GM12878 (cell line): ENCODE measurements at regions not wholly inside any gene's neighbourhood (a gene's known extent, or its start where the extent isn't known, plus 50 kb on each side); places are given as distances from the start of the nearest gene placed in this dataset.

Experiments
- ATAC-seq: fragments of 200-7000 bp; cut with Tn5 transposase; 3 replicates; pipeline ENCODE4 v1.9.1; 2020; ENCODE audit warnings: mild to moderate bottlenecking, moderate library complexity
- BruUV-seq: library from RNA; stranded (reverse); fragments of 400-500 nt; replicated peaks from 2 replicates; lab custom pipeline; 2021; lab: Mats Ljungman, UMichigan
- CTCF ChIA-PET: fragments of 300-600 bp; sonication (Branson Sonifier 250); formaldehyde crosslinking; extraction: SDS; loops from one replicate; lab custom pipeline; 2021; ENCODE audit warnings: inconsistent platforms; lab: Yijun Ruan, JAX
- POLR2A ChIA-PET: fragments of 350-600 bp; formaldehyde crosslinking; extraction: SDS; loops from one replicate; lab custom pipeline; 2021; ENCODE audit warnings: inconsistent platforms; lab: Charles Lee
- RAD21 ChIA-PET: fragments of 300-600 bp; sonication (Branson Sonifier 250); formaldehyde crosslinking; loops from one replicate; lab custom pipeline; 2023; ENCODE audit warnings: antibody characterized with exemption; ENCODE audit not compliant: unreplicated experiment; lab: Charles Lee
- SMC1A ChIA-PET: fragments of 300-600 bp; sonication (Branson Sonifier 250); formaldehyde crosslinking; loops from one replicate; lab custom pipeline; 2023; ENCODE audit not compliant: unreplicated experiment, uncharacterized antibody; lab: Charles Lee
- DNase-seq: peaks from one replicate; pipeline ENCODE4 v3.0.0-alpha.2; 2011; ENCODE audit warnings: low read depth, low spot score
- FAIRE-seq: peaks from 3 replicates; lab custom pipeline; 2011; peaks lifted over from hg19 to GRCh38; lab: Jason Lieb, UNC
- H2AFZ ChIP-seq: 2 replicates; pipeline ENCODE4 v1.6.0; 2011; ENCODE audit warnings: low read depth, low read length, control low read depth; ENCODE audit not compliant: control insufficient read depth
- H3K27ac ChIP-seq: 2 replicates; pipeline ENCODE4 v1.5.1; 2011; ENCODE audit warnings: control low read depth; ENCODE audit not compliant: control insufficient read depth, insufficient read depth
- H3K27me3 ChIP-seq, 2 experiments: replicated peaks in 1 of 2; 2 replicates each; pipeline versions ENCODE4 v1.6.0 to v1.6.1; 2011; ENCODE audit warnings: low read length in 1 of 2; ENCODE audit not compliant: control insufficient read depth in 2 of 2, insufficient read depth in 2 of 2
- H3K36me3 ChIP-seq, 2 experiments: 2 replicates each; pipeline ENCODE4 v1.5.1; 2011; ENCODE audit warnings: low read length in 1 of 2; ENCODE audit not compliant: control insufficient read depth in 2 of 2, insufficient read depth in 2 of 2
- H3K4me1 ChIP-seq: 2 replicates; pipeline ENCODE4 v1.6.1; 2011; ENCODE audit warnings: mild to moderate bottlenecking, low read length, moderate library complexity, mixed read lengths; ENCODE audit not compliant: control insufficient read depth, insufficient read depth
- H3K4me2 ChIP-seq: 2 replicates; pipeline ENCODE4 v1.6.0; 2011; ENCODE audit warnings: control low read depth; ENCODE audit not compliant: control insufficient read depth, insufficient read depth
- H3K4me3 ChIP-seq: fragments of 200-600 bp; sonication (generic); 2 replicates; pipeline ENCODE4 v1.5.1; 2016
- H3K79me2 ChIP-seq: 2 replicates; pipeline ENCODE4 v1.6.0; 2011; ENCODE audit warnings: low read length; ENCODE audit not compliant: control insufficient read depth, insufficient read depth
- H3K9ac ChIP-seq: 2 replicates; pipeline ENCODE4 v1.8.0; 2011; ENCODE audit warnings: low read length, control low read depth, mixed read lengths; ENCODE audit not compliant: control insufficient read depth, insufficient read depth
- H3K9me3 ChIP-seq: replicated peaks from 3 replicates; pipeline ENCODE4 v1.5.1; 2011; ENCODE audit warnings: mild to moderate bottlenecking, low read length; ENCODE audit not compliant: control insufficient read depth, insufficient read depth
- H4K20me1 ChIP-seq: 2 replicates; pipeline ENCODE4 v1.6.0; 2011; ENCODE audit not compliant: control insufficient read depth, insufficient read depth
- BHLHE40 ChIP-seq, 2 experiments: fragments of 450-650 bp in 1 of 2; IDR thresholded peaks; 2 replicates each; pipeline ENCODE4 v1.6.1; 2011 to 2017; ENCODE audit warnings: low read depth in 2 of 2, borderline replicate concordance in 1 of 2, improper control_type of control experiment in 1 of 2, low read length in 1 of 2, mild to moderate bottlenecking in 1 of 2
- CBFB ChIP-seq: IDR thresholded peaks from 2 replicates; pipeline ENCODE4 v1.6.1; 2016; ENCODE audit warnings: antibody characterized with exemption, low read depth
- CHD1 ChIP-seq: IDR thresholded peaks from 2 replicates; pipeline ENCODE4 v1.6.1; 2012; ENCODE audit warnings: low read depth, low read length, improper control_type of control experiment
- ELK1 ChIP-seq: IDR thresholded peaks from 2 replicates; pipeline ENCODE4 v1.6.1; 2012; ENCODE audit warnings: low read depth, low read length, improper control_type of control experiment
- FOXK2 ChIP-seq: fragments of 450-650 bp; IDR thresholded peaks from 2 replicates; pipeline ENCODE4 v1.6.1; 2017; ENCODE audit warnings: mild to moderate bottlenecking, moderate library complexity
- IRF4 ChIP-seq: IDR thresholded peaks from 2 replicates; pipeline ENCODE4 v1.6.1; 2011; ENCODE audit warnings: low read depth, low read length
- JUNB ChIP-seq: IDR thresholded peaks from 2 replicates; pipeline ENCODE4 v1.6.1; 2016; ENCODE audit warnings: antibody characterized with exemption, mild to moderate bottlenecking
- LARP7 ChIP-seq: fragments of 450-650 bp; IDR thresholded peaks from 2 replicates; pipeline ENCODE4 v1.6.1; 2017; ENCODE audit warnings: mild to moderate bottlenecking
- MAX ChIP-seq: IDR thresholded peaks from 2 replicates; pipeline ENCODE4 v1.6.1; 2012; ENCODE audit warnings: low read depth, low read length, improper control_type of control experiment
- MYB ChIP-seq: fragments of 150-350 bp; IDR thresholded peaks from 2 replicates; pipeline ENCODE4 v1.6.1; 2014; ENCODE audit warnings: mild to moderate bottlenecking, low read depth, low read length, borderline replicate concordance
- NR2C1 ChIP-seq: fragments of 450-650 bp; IDR thresholded peaks from 2 replicates; pipeline ENCODE4 v1.6.1; 2017; ENCODE audit warnings: antibody characterized with exemption, mild to moderate bottlenecking, moderate library complexity
- NR2C2 ChIP-seq: IDR thresholded peaks from 2 replicates; pipeline ENCODE4 v1.6.1; 2011; ENCODE audit warnings: borderline replicate concordance, low read depth; ENCODE audit not compliant: control insufficient read depth, insufficient read length
- PAX5 ChIP-seq: IDR thresholded peaks from 2 replicates; pipeline ENCODE4 v1.6.1; 2011; ENCODE audit warnings: low read depth, low read length, borderline replicate concordance
- POU2F2 ChIP-seq: IDR thresholded peaks from 3 replicates; pipeline ENCODE4 v1.6.1; 2011; ENCODE audit warnings: low read depth, mild to moderate bottlenecking, low read length, borderline replicate concordance
- RFX5 ChIP-seq: IDR thresholded peaks from 2 replicates; pipeline ENCODE4 v1.6.1; 2011; ENCODE audit warnings: low read depth, low read length, improper control_type of control experiment
- SMAD1 ChIP-seq: fragments of 450-650 bp; IDR thresholded peaks from 2 replicates; pipeline ENCODE4 v1.6.1; 2018; ENCODE audit warnings: mild to moderate bottlenecking, low read depth; ENCODE audit not compliant: partially characterized antibody
- STAT1 ChIP-seq: fragments of 450-650 bp; conservative IDR thresholded peaks from 2 replicates; pipeline ENCODE4 v1.6.1; 2014; ENCODE audit warnings: antibody characterized with exemption, mild to moderate bottlenecking
- TAF1 ChIP-seq: IDR thresholded peaks from 2 replicates; pipeline ENCODE4 v1.6.1; 2011; ENCODE audit warnings: mild to moderate bottlenecking, low read depth, low read length, borderline replicate concordance
- ZNF207 ChIP-seq: fragments of 450-650 bp; IDR thresholded peaks from 2 replicates; pipeline ENCODE4 v1.6.1; 2014; ENCODE audit warnings: antibody characterized with exemption, mild to moderate bottlenecking, borderline replicate concordance
- WGBS: methylation state at CpG from one replicate; pipeline ENCODE4 v1.1.6; 2016; ENCODE audit warnings: low lambda C conversion rate; ENCODE audit not compliant: insufficient replicate concordance, insufficient coverage; ENCODE audit errors: missing lambda C conversion rate; 5-methylcytosine and 5-hydroxymethylcytosine counted together
- in situ Hi-C: fragments of 300-500 bp; cut with MboI; formaldehyde crosslinking; loops from 9 replicates; pipeline ENCODE4 v1.14.3; 2018; ENCODE audit warnings: mixed read lengths
- intact Hi-C: fragments of 100-400 bp; cut with micrococcal nuclease; formaldehyde crosslinking; loops from one replicate; pipeline ENCODE4 v1.14.2; 2022; ENCODE audit not compliant: unreplicated experiment

DNA sequence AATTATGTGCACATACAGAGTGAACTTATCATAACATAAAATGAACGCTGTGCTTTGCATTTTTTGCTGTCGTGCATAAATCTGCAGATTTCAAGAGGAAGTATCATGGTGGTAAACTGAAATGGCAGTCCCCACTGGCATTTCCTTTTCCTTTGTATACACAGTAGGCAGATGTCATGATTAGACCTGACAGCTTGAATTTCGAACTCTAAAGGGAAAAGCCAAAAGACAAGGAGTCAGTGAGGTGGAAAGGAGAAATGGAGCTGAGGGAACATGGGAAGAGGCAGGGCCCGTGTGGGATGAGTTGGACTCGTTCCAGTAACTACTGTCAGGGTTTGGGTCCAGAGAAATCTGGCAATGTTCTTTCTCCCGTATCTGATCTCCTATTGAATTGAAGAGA lies 454.1 kb upstream of the SGCG start:
- Histone ChIP-seq H3K36me3 (no peaks in the 10 kb centered on the region), H3K9ac (no peak overlapping the region), H3K27ac (no peak overlapping the region), H4K20me1 (no peaks in the 10 kb centered on the region), H3K9me3 (no peaks in the 10 kb centered on the region; the same call in 2 of the 3 replicates), H3K27me3 (no peaks in the 10 kb centered on the region), H2AFZ (no peak overlapping the region), H3K4me2 (no peak overlapping the region), H3K79me2 (no peaks in the 10 kb centered on the region), H3K4me3 (no peak overlapping the region), H3K4me1 (no peaks in the 10 kb centered on the region)
- SMC1A ChIA-PET: no interaction called here
- POLR2A ChIA-PET: no interaction called here
- BruUV-seq: no TSS peak
- DNase-seq (no peak), ATAC-seq (no peak), FAIRE-seq (no peak)
- WGBS: 15% methylated on average over 6 of the region's 6 CpGs
- intact Hi-C loops (no loop called here), in situ Hi-C loops (no loop called here)
- no peak for TF ChIP-seq FOXK2
- no peak for TF ChIP-seq JUNB
- no peak for TF ChIP-seq IRF4
- no peak for TF ChIP-seq TAF1
- no peak for TF ChIP-seq NR2C2
- no peak for TF ChIP-seq ELK1
- TF ChIP-seq MYB: no peak
- TF ChIP-seq SMAD1: no peak
- no peak for TF ChIP-seq CBFB
- TF ChIP-seq CHD1: no peak
- TF ChIP-seq MAX: no peak
- TF ChIP-seq STAT1: no peak
- no peak for TF ChIP-seq NR2C1
- no peak for TF ChIP-seq LARP7
- TF ChIP-seq BHLHE40 (IDR thresholded peaks at IDR 0.05; ENCODE audit: borderline replicate concordance in 1 of 2, low read depth in 2 of 2, low read length in 1 of 2): no peak
- no peak for TF ChIP-seq ZNF207
- TF ChIP-seq RFX5: no peak
- no peak for TF ChIP-seq PAX5
- no peak for TF ChIP-seq POU2F2
- CTCF ChIA-PET: no interaction called here
- RAD21 ChIA-PET: no interaction called here
